ENCODE measurements at regions not wholly inside any gene's neighbourhood (a gene's known extent, or its start where the extent isn't known, plus 50 kb on each side); places are given as distances from the start of the nearest gene placed in this dataset.

DNA sequence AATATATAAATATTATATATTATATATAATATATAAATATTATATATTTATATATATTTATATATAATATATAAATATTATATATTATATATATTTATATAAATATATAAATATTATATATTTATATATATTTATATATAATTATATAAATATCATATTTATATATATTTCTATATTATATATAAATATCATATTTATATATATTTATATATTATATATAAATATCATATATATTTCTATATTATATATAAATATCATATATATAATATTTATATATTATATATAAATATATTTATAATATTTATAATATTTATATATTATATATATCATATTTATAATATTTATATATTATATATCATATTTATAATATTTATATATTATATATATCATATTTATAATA, 321.4 kb downstream of the CDH2 start:
- no peak for FAIRE-seq
- TF ChIP-seq, protein P1, sequence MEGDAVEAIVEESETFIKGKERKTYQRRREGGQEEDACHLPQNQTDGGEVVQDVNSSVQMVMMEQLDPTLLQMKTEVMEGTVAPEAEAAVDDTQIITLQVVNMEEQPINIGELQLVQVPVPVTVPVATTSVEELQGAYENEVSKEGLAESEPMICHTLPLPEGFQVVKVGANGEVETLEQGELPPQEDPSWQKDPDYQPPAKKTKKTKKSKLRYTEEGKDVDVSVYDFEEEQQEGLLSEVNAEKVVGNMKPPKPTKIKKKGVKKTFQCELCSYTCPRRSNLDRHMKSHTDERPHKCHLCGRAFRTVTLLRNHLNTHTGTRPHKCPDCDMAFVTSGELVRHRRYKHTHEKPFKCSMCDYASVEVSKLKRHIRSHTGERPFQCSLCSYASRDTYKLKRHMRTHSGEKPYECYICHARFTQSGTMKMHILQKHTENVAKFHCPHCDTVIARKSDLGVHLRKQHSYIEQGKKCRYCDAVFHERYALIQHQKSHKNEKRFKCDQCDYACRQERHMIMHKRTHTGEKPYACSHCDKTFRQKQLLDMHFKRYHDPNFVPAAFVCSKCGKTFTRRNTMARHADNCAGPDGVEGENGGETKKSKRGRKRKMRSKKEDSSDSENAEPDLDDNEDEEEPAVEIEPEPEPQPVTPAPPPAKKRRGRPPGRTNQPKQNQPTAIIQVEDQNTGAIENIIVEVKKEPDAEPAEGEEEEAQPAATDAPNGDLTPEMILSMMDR (IDR thresholded peaks at IDR 0.05; ENCODE audit: insufficient read depth, missing control alignments) = no peak

DNA sequence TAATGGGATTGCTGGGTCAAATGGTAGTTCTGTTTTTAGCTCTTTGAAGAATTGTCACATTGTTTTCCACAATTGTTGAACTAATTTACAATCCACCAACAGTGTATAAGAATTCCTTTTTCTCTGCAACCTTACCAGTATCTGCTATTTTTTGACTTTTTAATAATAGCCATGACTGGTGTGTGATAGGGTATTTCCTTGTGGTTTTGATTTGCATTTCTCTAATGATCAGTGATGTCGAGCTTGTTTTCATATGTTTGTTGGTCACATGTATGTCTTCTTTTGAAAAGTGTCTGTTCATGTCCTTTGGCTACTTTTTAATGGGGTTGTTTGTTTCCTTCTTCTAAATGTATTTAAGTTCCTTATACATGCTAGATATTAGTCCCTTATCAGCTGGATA, 322.3 kb downstream of the CDH2 start:
- TF ChIP-seq, protein P1 (IDR thresholded peaks at IDR 0.05; ENCODE audit: insufficient read depth, missing control alignments) = no peak
- DNase-seq (ENCODE audit: insufficient read length, low spot score) (no peak), FAIRE-seq (peak; percentile 48)

More for the DNA sequence above, 321.4 kb downstream of the CDH2 start:
- DNase-seq (ENCODE audit: insufficient read length, low spot score) = no peak

DNA sequence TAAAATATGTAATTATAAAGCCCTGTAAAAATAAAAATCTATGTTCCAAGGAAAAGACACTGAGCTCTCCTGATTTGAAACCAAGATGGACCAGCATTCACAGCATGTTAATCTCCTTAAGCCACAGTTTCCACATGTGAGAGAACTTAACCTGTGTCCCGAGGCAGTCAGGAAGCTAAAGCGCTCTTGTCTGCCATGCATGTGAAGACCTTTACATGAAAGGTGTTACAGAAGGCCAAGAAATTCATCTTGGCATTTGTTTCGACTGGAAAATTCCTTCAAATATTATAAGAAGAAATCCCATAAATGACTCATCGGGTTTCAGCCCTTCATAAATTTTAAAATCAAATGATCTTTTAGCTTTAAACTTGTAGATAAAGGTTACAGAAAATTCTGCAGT, 328.6 kb downstream of the CDH2 start:
- DNase-seq (ENCODE audit: insufficient read length, low spot score) = no peak
- TF ChIP-seq, protein P1 (IDR thresholded peaks at IDR 0.05; ENCODE audit: insufficient read depth, missing control alignments) = no peak
- no peak for FAIRE-seq

DNA sequence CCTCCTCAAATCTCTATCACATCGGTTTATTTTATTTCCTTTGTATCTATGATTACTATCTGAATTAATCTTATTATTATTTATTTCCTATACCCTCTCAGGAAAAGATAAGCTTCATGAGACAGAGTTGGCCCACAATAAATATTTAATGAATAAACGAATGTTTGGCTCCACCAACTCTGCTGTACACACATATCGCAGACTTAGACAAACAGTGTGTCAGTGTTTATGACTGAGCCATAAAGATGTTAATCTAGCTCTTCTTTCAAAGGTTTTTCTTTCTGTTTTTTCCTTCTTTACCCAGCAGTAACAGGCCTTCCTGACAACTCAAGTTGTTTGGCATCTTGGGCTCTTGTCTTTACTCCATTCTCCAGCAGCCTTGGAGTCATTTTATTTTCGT, 329.5 kb downstream of the CDH2 start:
- no peak for FAIRE-seq
- DNase-seq (ENCODE audit: insufficient read length, low spot score) = no peak
- TF ChIP-seq, protein P1 (IDR thresholded peaks at IDR 0.05; ENCODE audit: insufficient read depth, missing control alignments) = no peak

DNA sequence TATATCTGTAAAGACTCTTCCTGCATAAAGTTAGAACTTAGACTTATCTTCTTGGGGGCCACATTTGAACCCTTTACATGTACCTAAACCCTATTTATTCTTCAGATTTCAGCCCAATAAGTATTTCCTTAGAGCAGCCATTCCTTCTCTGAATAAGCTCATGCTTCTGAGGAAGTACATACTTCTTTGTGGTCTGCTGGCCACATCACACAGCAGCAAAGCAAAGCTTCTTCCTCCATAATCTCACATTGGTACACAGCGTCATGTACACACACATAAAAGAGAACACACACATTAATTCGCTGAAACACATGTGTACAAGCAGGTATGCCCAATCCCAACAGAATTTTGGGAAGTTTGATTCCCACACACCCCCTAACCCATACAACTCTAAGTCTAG, 331.0 kb downstream of the CDH2 start:
- DNase-seq (ENCODE audit: insufficient read length, low spot score) (no peak), FAIRE-seq (no peak)
- TF ChIP-seq, protein P1 (IDR thresholded peaks at IDR 0.05; ENCODE audit: insufficient read depth, missing control alignments) = no peak

DNA sequence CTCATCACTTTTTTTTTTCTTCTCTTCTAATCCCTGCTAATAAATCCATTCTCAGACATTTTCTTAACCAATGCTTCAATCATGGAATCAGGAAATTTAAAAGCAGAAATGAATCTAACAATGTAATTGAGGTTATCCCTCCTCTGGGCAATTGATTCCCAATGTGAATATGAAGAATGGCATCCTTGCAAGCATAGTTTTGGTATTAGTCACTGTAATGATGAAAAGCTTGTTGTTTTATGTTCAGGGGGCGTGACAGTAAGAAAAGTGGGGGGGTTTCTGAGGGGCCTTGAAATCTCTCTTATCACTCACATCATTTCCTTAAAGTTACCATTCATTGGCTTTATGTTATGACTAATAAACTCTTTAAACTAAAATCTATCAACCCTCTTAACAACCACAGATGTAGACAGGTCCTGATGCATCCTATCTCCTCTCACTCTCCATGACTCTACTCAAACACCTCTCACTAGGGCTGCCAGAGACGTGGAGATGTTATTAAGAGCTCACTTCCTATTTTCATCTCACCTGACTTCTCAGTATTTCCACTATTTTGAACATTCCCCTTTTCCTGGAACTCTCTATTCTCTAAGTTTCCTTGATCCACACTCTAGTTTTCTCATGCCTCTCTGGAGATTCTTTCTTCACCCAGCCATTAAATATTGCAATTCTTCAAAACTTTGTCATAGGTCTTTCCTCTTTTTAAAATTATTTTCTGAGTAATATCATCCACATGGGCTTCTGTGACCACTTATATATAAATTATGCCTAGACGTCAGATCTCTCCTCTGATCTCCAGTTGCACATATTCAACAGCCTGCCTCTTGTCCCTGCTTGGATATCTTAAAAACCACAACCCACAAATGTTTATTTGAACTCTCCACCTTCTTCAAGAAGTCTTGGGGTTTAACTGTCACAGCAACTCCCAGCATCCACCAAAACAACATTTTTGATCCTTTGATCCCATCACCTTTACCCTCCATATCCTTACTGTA, 332.9 kb downstream of the CDH2 start:
- DNase-seq (ENCODE audit: insufficient read length, low spot score) (no peak), FAIRE-seq (no peak)
- TF ChIP-seq, protein P1 (IDR thresholded peaks at IDR 0.05; ENCODE audit: insufficient read depth, missing control alignments) = no peak

DNA sequence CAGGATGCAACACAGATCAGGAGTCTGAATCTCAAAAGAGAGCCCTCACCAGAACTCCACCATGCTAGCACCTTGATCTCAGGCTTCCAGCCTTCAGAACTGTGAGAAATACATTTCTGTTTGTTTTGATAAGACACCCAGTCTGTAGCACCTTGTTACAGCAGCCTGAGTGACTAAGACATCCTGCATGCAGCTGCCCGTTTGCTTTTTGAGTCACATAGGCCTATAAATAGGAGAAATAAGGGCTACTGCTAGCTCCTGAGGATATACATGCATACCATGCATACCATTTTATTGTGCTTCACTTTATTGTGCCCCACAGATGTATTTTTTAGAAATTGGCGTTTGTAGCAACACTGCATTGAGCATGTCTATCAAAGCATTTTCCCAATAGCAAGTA, 337.8 kb downstream of the CDH2 start:
- FAIRE-seq (no peak), DNase-seq (ENCODE audit: insufficient read length, low spot score) (no peak)
- TF ChIP-seq, protein P1 (IDR thresholded peaks at IDR 0.05; ENCODE audit: insufficient read depth, missing control alignments) = no peak
